ENCODE measurements at regions not wholly inside any gene's neighbourhood (a gene's known extent, or its start where the extent isn't known, plus 50 kb on each side); places are given as distances from the start of the nearest gene placed in this dataset.

DNA sequence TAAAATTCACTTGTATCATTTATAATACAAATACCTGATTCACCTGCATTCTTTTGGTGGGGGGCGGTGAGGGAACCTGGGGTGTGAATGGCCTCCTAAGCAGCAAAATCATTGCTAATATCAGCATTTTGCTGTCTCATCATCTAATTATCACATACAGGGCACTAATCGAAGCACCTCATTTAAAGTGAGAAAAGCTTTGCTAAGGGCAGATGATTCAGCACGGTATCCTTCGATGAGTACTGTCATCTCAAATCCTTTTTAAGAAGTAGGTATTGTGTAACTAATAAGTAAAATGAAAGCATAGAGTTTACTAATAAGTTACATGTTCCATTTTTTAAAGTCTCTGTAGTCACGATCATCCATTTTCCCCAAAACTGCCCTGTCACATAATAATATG, 278.1 kb upstream of the SOX5 start:
- Histone ChIP-seq H3K4me2 (ENCODE audit: insufficient read depth, low read length) (no peak overlapping the region), H3K27me3 (ENCODE audit: insufficient read depth, low read length) (no peaks in the 10 kb centered on the region), H3K4me3 (ENCODE audit: insufficient read depth, low read length) (no peak overlapping the region), H3K79me2 (ENCODE audit: insufficient read depth, low read length) (no peaks in the 10 kb centered on the region), H4K20me1 (ENCODE audit: insufficient read depth, low read length) (no peaks in the 10 kb centered on the region), H3K27ac (ENCODE audit: low read depth, low read length) (no peak overlapping the region), H3K4me1 (ENCODE audit: insufficient read depth, low read length) (peaks cover 6% of the 10 kb centered on the region), H2AFZ (ENCODE audit: low read length) (no peak overlapping the region), H3K9me3 (ENCODE audit: low read depth, low read length) (no peaks in the 10 kb centered on the region), H3K36me3 (ENCODE audit: insufficient read depth, low read length) (no peaks in the 10 kb centered on the region)
- no peak for DNase-seq (ENCODE audit: insufficient read length, low spot score, missing footprints)
- TF ChIP-seq, protein P1, sequence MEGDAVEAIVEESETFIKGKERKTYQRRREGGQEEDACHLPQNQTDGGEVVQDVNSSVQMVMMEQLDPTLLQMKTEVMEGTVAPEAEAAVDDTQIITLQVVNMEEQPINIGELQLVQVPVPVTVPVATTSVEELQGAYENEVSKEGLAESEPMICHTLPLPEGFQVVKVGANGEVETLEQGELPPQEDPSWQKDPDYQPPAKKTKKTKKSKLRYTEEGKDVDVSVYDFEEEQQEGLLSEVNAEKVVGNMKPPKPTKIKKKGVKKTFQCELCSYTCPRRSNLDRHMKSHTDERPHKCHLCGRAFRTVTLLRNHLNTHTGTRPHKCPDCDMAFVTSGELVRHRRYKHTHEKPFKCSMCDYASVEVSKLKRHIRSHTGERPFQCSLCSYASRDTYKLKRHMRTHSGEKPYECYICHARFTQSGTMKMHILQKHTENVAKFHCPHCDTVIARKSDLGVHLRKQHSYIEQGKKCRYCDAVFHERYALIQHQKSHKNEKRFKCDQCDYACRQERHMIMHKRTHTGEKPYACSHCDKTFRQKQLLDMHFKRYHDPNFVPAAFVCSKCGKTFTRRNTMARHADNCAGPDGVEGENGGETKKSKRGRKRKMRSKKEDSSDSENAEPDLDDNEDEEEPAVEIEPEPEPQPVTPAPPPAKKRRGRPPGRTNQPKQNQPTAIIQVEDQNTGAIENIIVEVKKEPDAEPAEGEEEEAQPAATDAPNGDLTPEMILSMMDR (IDR thresholded peaks at IDR 0.05; ENCODE audit: extremely low read depth, low read depth, low read length): no peak

- no peak overlapping the region for H3K4me3 ChIP-seq (ENCODE audit: insufficient read depth, low read length)
- H3K36me3 ChIP-seq (ENCODE audit: insufficient read depth, low read length): no peaks in the 10 kb centered on the region
- no peak overlapping the region for H3K27ac ChIP-seq (ENCODE audit: low read depth, low read length)
- H3K27me3 ChIP-seq (ENCODE audit: insufficient read depth, low read length): no peaks in the 10 kb centered on the region
- no peaks in the 10 kb centered on the region for H3K9me3 ChIP-seq (ENCODE audit: low read depth, low read length)
- peak; percentile 85 for DNase-seq (ENCODE audit: insufficient read length, low spot score, missing footprints)
- TF ChIP-seq, protein P1 (IDR thresholded peaks at IDR 0.05; ENCODE audit: extremely low read depth, low read depth, low read length): no peak
- no peaks in the 10 kb centered on the region for H3K79me2 ChIP-seq (ENCODE audit: insufficient read depth, low read length)
- no peaks in the 10 kb centered on the region for H4K20me1 ChIP-seq (ENCODE audit: insufficient read depth, low read length)
- peak overlapping the region; percentile 25 for H2AFZ ChIP-seq (ENCODE audit: low read length)
- H3K4me1 ChIP-seq (ENCODE audit: insufficient read depth, low read length): peaks cover 6% of the 10 kb centered on the region
- H3K4me2 ChIP-seq (ENCODE audit: insufficient read depth, low read length): no peak overlapping the region
Observed at GRCh38 chr12:24226745-24227350, 277.4 kb upstream of the SOX5 start.

GRCh38 chr12:24224401-24224800, 274.9 kb upstream of the SOX5 start:
- Histone ChIP-seq H3K9me3 (ENCODE audit: low read depth, low read length) (no peaks in the 10 kb centered on the region), H3K4me2 (ENCODE audit: insufficient read depth, low read length) (no peak overlapping the region), H2AFZ (ENCODE audit: low read length) (no peak overlapping the region), H4K20me1 (ENCODE audit: insufficient read depth, low read length) (no peaks in the 10 kb centered on the region), H3K4me3 (ENCODE audit: insufficient read depth, low read length) (no peak overlapping the region), H3K79me2 (ENCODE audit: insufficient read depth, low read length) (no peaks in the 10 kb centered on the region), H3K4me1 (ENCODE audit: insufficient read depth, low read length) (peaks cover 6% of the 10 kb centered on the region), H3K27me3 (ENCODE audit: insufficient read depth, low read length) (no peaks in the 10 kb centered on the region), H3K36me3 (ENCODE audit: insufficient read depth, low read length) (no peaks in the 10 kb centered on the region), H3K27ac (ENCODE audit: low read depth, low read length) (no peak overlapping the region)
- no peak for DNase-seq (ENCODE audit: insufficient read length, low spot score, missing footprints)
- TF ChIP-seq, protein P1 (IDR thresholded peaks at IDR 0.05; ENCODE audit: extremely low read depth, low read depth, low read length): no peak

DNA sequence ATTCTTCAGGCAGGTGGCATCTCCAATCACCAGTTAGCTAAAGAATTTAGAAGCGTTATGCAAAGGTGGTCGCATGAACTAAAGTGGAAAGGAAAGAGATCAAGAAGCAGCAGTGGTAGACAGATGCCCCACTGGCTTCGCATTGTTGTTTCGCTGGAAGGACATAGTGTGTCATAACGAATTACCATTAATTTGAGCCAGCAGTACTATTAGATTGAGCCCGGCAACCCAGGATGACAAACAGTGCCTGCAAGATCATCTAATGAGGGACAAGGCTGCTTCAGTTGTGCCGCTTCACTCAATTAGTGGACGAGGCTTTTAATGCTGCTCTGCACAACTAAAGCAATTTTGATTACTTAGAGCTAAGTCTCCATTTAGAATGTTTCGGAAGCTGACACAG, 274.5 kb upstream of the SOX5 start:
- H3K79me2 ChIP-seq (ENCODE audit: insufficient read depth, low read length): no peaks in the 10 kb centered on the region
- peaks cover 6% of the 10 kb centered on the region for H3K4me1 ChIP-seq (ENCODE audit: insufficient read depth, low read length)
- TF ChIP-seq, protein P1 (IDR thresholded peaks at IDR 0.05; ENCODE audit: extremely low read depth, low read depth, low read length): no peak
- DNase-seq (ENCODE audit: insufficient read length, low spot score, missing footprints): no peak
- H3K4me3 ChIP-seq (ENCODE audit: insufficient read depth, low read length): no peak overlapping the region
- H2AFZ ChIP-seq (ENCODE audit: low read length): no peak overlapping the region
- no peaks in the 10 kb centered on the region for H3K27me3 ChIP-seq (ENCODE audit: insufficient read depth, low read length)
- no peak overlapping the region for H3K4me2 ChIP-seq (ENCODE audit: insufficient read depth, low read length)
- H4K20me1 ChIP-seq (ENCODE audit: insufficient read depth, low read length): no peaks in the 10 kb centered on the region
- no peaks in the 10 kb centered on the region for H3K36me3 ChIP-seq (ENCODE audit: insufficient read depth, low read length)
- no peaks in the 10 kb centered on the region for H3K9me3 ChIP-seq (ENCODE audit: low read depth, low read length)
- H3K27ac ChIP-seq (ENCODE audit: low read depth, low read length): no peak overlapping the region
